Immature natural killer cell (primary cell): ENCODE measurements at regions not wholly inside any gene's neighbourhood (a gene's known extent, or its start where the extent isn't known, plus 50 kb on each side); places are given as distances from the start of the nearest gene placed in this dataset.
"Not testable (repeated sequence)": the region's sequence is repeated elsewhere in the genome, so short reads cannot be mapped to it uniquely, and the experiment has no call there.

Source experiments
- DNase-seq, 3 donors: peaks; one replicate each; pipeline ENCODE4 v3.0.0; 2022; ENCODE audit warnings: mixed read lengths in 1 of 3
- H3K27ac Mint-ChIP-seq, 6 donors: one replicate each; pipeline ENCODE4 v1.8.0; 2020; ENCODE audit warnings: mixed read lengths in 6 of 6, mild to moderate bottlenecking in 5 of 6, inconsistent platforms in 4 of 6, moderate library complexity in 3 of 6
- H3K27me3 Mint-ChIP-seq, 3 donors: one replicate each; pipeline ENCODE4 v1.8.0; 2020 to 2021; ENCODE audit warnings: low read depth in 3 of 3, mild to moderate bottlenecking in 3 of 3, mixed read lengths in 3 of 3, moderate library complexity in 3 of 3, inconsistent platforms in 1 of 3
- H3K36me3 Mint-ChIP-seq, 3 donors: one replicate each; pipeline ENCODE4 v1.8.0; 2020; ENCODE audit warnings: mixed read lengths in 3 of 3, inconsistent platforms in 2 of 3, mild to moderate bottlenecking in 2 of 3
- H3K4me1 Mint-ChIP-seq, 2 donors: one replicate each; pipeline ENCODE4 v1.8.0; 2020; ENCODE audit warnings: inconsistent platforms in 2 of 2, mild to moderate bottlenecking in 2 of 2, mixed read lengths in 2 of 2, moderate library complexity in 1 of 2
- H3K4me3 Mint-ChIP-seq, 5 donors: one replicate each; pipeline ENCODE4 v1.8.0; 2020; ENCODE audit warnings: mild to moderate bottlenecking in 5 of 5, mixed read lengths in 5 of 5, inconsistent platforms in 3 of 5, moderate library complexity in 3 of 5
- H3K9me3 Mint-ChIP-seq, 6 donors: one replicate each; pipeline ENCODE4 v1.8.0; 2020; ENCODE audit warnings: mild to moderate bottlenecking in 6 of 6, mixed read lengths in 6 of 6, inconsistent platforms in 4 of 6, moderate library complexity in 3 of 6

DNA sequence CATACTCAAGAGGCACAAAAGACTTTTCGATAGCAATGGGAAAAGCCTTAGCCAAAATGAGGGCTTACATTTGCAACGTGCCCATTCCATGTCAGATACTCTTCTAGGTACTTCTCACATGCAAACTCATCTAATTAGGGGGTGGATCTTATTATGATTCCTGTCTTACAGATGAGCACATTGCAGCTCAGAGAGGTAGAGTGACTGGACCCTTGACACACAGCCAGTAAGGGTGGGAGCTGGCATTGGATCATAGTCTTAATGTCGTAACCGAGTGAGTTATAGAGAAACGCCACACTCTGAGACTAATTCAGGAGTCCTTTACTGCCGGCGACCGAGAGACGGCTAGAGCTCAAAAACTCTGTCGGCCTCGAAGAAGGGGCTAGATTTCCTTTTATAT, 78.8 kb upstream of the GRIN2A start:
- Mint-ChIP-seq H3K4me3 (no peak overlapping the region), H3K36me3 (no peaks in the 10 kb centered on the region), H3K27ac (no peak overlapping the region), H3K27me3 (peaks cover 0 to 1% (median 0%) of the 10 kb centered on the region in 3 donors), H3K4me1 (peaks cover 0 to 8% of the 10 kb centered on the region in 2 donors), H3K9me3 (no peaks in the 10 kb centered on the region)
- DNase-seq = no peak

GRCh38 chr16:10261526-10261925, 79.3 kb upstream of the GRIN2A start:
- not testable (repeated sequence) for DNase-seq, H3K27ac Mint-ChIP-seq, H3K9me3 Mint-ChIP-seq, H3K4me3 Mint-ChIP-seq, H3K4me1 Mint-ChIP-seq, H3K27me3 Mint-ChIP-seq, H3K36me3 Mint-ChIP-seq

DNA sequence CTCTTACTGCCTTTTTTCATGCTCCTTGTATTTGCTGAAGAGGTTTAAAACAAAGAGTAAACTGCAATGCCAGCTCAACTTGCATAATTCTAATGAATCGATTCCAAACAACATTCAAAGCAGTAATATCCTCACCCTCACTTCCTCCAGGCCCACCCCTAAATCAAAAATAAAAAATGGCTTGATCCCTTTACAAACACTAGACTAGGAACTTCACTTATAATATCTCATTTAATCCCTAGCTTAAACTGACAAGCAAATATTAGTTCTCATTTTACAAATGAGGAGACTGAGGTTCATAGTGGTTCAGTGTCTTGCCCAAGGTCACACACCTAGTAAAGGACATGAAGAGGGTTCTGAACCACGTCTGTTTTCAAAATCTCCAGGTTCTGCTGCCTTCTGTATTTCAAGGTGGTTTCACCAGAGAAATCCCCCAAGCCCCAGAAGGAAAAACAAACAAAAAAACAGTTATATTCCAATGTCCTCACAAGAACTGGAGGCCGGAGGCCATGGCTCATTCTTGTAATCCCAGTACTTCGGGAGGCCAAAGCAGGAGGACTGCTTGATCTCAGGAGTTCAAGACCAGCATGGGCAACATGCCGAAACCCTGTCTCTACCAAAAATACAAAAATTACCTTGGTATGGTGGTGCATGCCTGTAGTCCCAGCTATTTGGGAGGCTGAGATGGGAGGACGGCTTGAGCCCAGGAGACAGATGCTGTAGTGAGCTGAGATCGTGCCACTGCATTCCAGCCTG, 80.3 kb upstream of the GRIN2A start:
- Mint-ChIP-seq H3K9me3 (no peaks in the 10 kb centered on the region), H3K36me3 (no peaks in the 10 kb centered on the region), H3K27me3 (peaks cover 0 to 1% (median 0%) of the 10 kb centered on the region in 3 donors), H3K4me1 (no peaks in the 10 kb centered on the region), H3K4me3 (no peak overlapping the region), H3K27ac (no peak overlapping the region)
- no peak for DNase-seq

- Mint-ChIP-seq H3K27me3 (no peaks in the 10 kb centered on the region), H3K4me3 (no peak overlapping the region), H3K9me3 (no peaks in the 10 kb centered on the region), H3K36me3 (no peaks in the 10 kb centered on the region), H3K27ac (no peak overlapping the region), H3K4me1 (no peaks in the 10 kb centered on the region)
- DNase-seq = no peak
Measured at GRCh38 chr16:10265770-10266615, 83.8 kb upstream of the GRIN2A start.

DNA sequence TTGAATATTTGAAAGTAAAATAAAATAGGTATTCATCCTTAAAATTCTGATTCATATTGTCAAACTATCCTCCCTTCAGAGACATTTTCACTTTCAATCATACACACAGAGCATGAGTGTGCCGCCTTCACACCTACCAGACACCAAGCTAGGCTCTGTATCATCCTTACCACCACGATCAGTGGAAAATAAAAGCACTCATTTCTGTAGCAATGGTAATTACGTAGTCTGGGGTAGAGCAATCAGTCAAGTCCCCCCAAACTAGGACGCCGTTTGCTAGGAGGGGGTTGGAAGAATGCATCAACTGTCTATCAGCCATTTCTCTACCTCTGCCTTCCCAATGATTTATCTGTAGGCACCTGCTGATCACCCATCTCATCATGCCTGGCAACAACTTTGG, 84.6 kb upstream of the GRIN2A start:
- no peaks in the 10 kb centered on the region for H3K4me1 Mint-ChIP-seq
- H3K27me3 Mint-ChIP-seq = no peaks in the 10 kb centered on the region
- no peak for DNase-seq
- no peaks in the 10 kb centered on the region for H3K9me3 Mint-ChIP-seq
- H3K4me3 Mint-ChIP-seq = no peak overlapping the region
- no peak overlapping the region for H3K27ac Mint-ChIP-seq
- no peaks in the 10 kb centered on the region for H3K36me3 Mint-ChIP-seq

- DNase-seq = no peak
- no peaks in the 10 kb centered on the region for H3K4me1 Mint-ChIP-seq
- peaks cover 0 to 3% (median 1%) of the 10 kb centered on the region in 3 donors for H3K27me3 Mint-ChIP-seq
- peaks cover 0 to 1% (median 0%) of the 10 kb centered on the region in 6 donors for H3K9me3 Mint-ChIP-seq
- H3K36me3 Mint-ChIP-seq = no peaks in the 10 kb centered on the region
- no peak overlapping the region for H3K4me3 Mint-ChIP-seq
- no peak overlapping the region for H3K27ac Mint-ChIP-seq
Measured at GRCh38 chr16:10269632-10270031, 87.4 kb upstream of the GRIN2A start.

DNA sequence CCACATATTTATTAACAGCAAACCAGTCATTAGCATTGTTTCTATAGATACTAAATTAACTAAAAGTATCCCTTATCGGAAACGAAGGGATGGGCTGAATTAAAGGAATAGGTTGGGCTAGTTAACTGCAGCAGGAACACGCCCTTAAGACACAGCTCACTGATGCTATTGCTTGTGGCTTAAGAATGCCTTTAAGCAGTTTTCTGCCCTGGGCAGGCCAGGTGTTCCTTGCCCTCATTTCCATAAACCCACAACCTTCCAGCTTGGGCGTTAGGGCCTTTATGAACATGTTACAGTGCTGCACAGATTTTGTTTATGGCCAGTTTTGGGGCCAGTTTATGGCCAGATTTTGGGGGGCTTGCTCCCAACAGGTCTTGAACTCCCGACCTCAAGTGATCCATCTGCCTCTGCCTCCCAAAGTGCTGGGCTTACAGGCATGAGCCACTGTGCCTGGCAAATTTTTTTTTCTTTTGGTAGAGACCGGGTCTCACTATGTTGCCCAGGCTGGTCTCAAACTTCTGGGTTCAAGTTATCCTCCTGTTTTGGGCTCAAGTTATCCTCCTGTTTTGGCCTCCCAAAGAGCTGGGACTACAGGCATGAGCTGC, 90.1 kb upstream of the GRIN2A start:
- not testable (repeated sequence) for H3K9me3 Mint-ChIP-seq, H3K4me3 Mint-ChIP-seq, H3K4me1 Mint-ChIP-seq, H3K36me3 Mint-ChIP-seq, H3K27ac Mint-ChIP-seq, H3K27me3 Mint-ChIP-seq, DNase-seq

DNA sequence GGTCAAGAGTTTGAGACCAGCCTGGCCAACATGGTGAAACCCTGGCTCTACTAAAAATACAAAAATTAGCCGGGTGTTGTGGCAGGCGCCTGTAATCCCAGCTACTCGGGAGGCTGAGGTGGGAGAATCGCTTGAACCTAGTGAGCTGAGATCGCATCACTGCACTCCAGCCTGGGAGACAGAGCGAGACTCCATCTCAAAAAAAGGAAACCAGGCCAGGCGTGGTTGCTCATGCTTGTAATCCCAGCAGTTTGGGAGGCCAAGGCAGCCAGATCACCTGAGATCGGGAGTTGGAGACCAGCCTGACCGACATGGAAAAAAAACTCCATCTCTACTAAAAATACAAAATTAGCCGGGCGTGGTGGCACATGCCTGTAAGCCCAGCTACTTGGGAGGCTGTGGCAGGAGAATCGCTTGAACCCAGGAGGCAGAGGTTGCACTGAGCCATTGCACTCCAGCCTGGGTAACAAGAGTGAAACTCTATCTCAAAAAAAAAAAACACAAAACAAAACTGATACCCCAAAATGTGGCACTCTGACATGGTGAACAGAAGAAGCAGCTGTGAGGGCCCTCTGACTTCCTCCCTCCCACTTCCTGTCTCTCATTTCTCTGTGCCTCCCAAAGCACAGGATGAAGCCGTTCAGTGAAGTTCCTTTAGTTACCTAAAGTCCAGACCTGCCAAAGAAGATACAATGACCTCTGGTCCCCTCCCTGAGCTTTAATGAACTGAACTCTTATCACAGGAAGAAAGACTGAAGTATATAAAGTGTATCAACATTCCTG, 93.2 kb upstream of the GRIN2A start:
- not testable (repeated sequence) for H3K9me3 Mint-ChIP-seq, H3K27me3 Mint-ChIP-seq, DNase-seq, H3K4me3 Mint-ChIP-seq, H3K36me3 Mint-ChIP-seq, H3K4me1 Mint-ChIP-seq
- H3K27ac Mint-ChIP-seq = peak overlapping the region in 1 of 6 donors; percentile 73

DNA sequence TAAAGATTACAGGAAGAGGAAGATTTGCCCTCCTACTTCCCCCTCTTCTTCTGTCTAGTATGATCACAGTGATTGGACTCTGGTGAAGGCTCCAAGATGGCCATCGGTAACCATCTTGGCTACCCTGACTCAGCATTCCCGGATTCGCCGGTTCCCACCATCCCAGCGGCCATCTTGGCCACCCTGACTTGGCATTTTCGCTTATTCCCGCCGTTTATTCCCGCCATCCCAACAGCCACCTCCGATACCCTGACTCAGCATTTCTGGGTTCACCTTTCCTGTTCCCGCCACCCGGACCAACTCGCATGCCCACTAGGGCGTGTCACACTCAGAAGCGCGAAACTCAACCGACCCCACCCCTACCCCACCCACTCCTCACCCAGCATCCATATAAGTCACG, 95.4 kb upstream of the GRIN2A start:
- Mint-ChIP-seq H3K36me3 (no peaks in the 10 kb centered on the region), H3K4me3 (no peak overlapping the region), H3K27ac (no peak overlapping the region), H3K4me1 (peaks cover 6 to 8% of the 10 kb centered on the region in 2 donors), H3K27me3 (peaks cover 0 to 4% (median 2%) of the 10 kb centered on the region in 3 donors), H3K9me3 (no peaks in the 10 kb centered on the region)
- no peak for DNase-seq

DNA sequence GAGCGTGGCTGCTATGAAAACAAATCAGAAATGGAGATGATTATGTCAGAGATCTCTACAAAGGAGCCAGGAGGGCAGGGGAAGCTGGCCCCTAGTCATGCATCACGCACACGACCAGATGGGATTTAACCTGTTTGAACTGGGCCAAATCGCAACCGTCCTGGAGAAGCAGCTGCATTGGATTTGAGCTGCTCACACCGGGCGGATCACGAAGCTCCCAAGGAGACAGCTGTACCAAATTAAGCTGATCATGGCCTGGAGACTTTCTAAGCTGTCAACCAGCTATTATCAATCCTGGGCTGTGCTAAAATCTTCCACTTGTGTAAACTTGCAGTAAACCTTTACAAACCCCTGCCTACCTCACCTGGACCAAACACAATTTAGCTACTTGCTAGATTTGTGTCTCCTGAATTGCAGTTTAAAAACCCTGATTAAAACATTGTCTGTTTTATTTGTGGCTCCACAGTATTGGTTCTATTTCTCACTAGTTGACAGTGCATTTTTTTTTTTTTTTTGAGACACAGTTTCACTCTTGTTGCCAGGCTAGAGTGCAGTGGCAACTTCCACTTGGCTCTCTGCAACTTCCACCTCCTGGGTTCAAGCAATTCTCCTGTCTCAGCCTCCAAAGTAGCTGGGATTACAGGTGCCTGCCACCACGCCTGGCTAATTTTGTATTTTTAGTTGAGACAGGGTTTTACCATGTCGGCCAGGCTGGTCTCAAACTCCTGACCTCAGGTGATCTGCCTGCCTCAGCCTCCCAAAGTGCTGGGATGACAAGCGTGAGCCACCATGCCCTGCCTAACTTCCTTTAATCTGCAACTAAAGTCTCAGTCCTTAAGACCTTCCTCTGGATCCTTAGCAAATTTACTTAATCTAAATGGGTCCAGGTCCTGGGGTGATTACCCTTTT, 98.3 kb upstream of the GRIN2A start:
- Mint-ChIP-seq H3K27ac (no peak overlapping the region), H3K9me3 (no peaks in the 10 kb centered on the region), H3K36me3 (no peaks in the 10 kb centered on the region), H3K4me3 (no peak overlapping the region), H3K27me3 (peaks cover 1 to 4% (median 4%) of the 10 kb centered on the region in 3 donors), H3K4me1 (peaks cover 6 to 7% of the 10 kb centered on the region in 2 donors)
- DNase-seq = no peak

GRCh38 chr16:10282367-10282766, 100.1 kb upstream of the GRIN2A start:
- Mint-ChIP-seq H3K27me3 (peaks cover 0 to 4% (median 4%) of the 10 kb centered on the region in 3 donors), H3K36me3 (no peaks in the 10 kb centered on the region), H3K9me3 (no peaks in the 10 kb centered on the region), H3K27ac (no peak overlapping the region), H3K4me3 (no peak overlapping the region), H3K4me1 (no peaks in the 10 kb centered on the region)
- DNase-seq = no peak

- not testable (repeated sequence) for H3K36me3 Mint-ChIP-seq, H3K4me3 Mint-ChIP-seq, H3K27ac Mint-ChIP-seq, DNase-seq, H3K4me1 Mint-ChIP-seq, H3K9me3 Mint-ChIP-seq, H3K27me3 Mint-ChIP-seq
Measured at GRCh38 chr16:10283246-10283645, 101.0 kb upstream of the GRIN2A start.
